ENCODE measurements at regions not wholly inside any gene's neighbourhood (a gene's known extent, or its start where the extent isn't known, plus 50 kb on each side); places are given as distances from the start of the nearest gene placed in this dataset.

GRCh38 chr17:72591289-72592241 is 470.7 kb downstream of the SOX9 start:
- Histone ChIP-seq H3K4me3 (ENCODE audit: low read depth, low read length) (peak overlapping the region; percentile 46), H3K36me3 (no peaks in the 10 kb centered on the region), H3K27ac (no peak overlapping the region), H3K9me3 (ENCODE audit: severe bottlenecking) (no peaks in the 10 kb centered on the region), H3K27me3 (ENCODE audit: insufficient read depth, low read depth, severe bottlenecking) (peaks cover 12% of the 10 kb centered on the region)
- TF ChIP-seq, protein P1, sequence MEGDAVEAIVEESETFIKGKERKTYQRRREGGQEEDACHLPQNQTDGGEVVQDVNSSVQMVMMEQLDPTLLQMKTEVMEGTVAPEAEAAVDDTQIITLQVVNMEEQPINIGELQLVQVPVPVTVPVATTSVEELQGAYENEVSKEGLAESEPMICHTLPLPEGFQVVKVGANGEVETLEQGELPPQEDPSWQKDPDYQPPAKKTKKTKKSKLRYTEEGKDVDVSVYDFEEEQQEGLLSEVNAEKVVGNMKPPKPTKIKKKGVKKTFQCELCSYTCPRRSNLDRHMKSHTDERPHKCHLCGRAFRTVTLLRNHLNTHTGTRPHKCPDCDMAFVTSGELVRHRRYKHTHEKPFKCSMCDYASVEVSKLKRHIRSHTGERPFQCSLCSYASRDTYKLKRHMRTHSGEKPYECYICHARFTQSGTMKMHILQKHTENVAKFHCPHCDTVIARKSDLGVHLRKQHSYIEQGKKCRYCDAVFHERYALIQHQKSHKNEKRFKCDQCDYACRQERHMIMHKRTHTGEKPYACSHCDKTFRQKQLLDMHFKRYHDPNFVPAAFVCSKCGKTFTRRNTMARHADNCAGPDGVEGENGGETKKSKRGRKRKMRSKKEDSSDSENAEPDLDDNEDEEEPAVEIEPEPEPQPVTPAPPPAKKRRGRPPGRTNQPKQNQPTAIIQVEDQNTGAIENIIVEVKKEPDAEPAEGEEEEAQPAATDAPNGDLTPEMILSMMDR (IDR thresholded peaks at IDR 0.05; ENCODE audit: low read depth, low read length) = no peak
- peak; percentile 38 for DNase-seq

DNA sequence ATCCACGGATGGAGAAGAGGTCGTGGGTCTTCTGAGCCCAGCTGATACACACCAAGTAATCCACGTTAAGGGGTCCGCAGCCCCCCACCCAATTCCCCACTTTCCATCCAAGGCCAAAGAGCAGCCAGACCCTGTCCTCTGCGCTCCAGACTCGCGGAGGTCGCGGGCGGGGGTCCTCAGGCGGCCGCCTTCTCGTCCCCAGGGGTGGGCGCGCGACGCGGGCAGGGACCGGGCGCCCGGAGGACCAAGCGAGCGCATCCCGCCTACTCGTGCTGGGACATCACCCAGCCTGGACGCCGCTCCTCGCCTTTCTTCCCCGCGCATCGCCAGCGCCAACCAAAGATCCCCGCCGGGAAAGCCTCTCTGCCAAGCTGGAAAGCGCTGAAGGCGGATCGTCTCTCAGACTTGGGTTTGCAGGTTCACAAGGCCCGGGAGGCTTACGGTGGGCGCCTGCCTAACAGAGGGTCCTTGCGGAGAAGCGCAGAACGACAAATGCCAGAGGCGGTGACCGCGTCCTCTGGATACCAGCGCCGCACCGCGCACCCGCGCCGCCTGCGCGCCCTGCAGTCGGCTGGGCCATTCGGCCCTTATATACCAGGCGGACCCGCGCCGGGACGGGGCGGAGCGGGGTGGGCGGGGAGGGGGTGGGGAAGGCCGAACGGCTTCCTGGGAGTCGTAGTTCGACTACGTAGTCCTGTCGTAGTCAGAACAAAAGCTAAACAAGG is 471.6 kb downstream of the SOX9 start:
- Histone ChIP-seq H3K27ac (no peak overlapping the region), H3K27me3 (ENCODE audit: insufficient read depth, low read depth, severe bottlenecking) (peaks cover 12% of the 10 kb centered on the region), H3K4me3 (ENCODE audit: low read depth, low read length) (peak overlapping the region; percentile 46), H3K9me3 (ENCODE audit: severe bottlenecking) (no peaks in the 10 kb centered on the region), H3K36me3 (no peaks in the 10 kb centered on the region)
- TF ChIP-seq, protein P1 (IDR thresholded peaks at IDR 0.05; ENCODE audit: low read depth, low read length) = no peak
- peak; percentile 88 for DNase-seq

DNA sequence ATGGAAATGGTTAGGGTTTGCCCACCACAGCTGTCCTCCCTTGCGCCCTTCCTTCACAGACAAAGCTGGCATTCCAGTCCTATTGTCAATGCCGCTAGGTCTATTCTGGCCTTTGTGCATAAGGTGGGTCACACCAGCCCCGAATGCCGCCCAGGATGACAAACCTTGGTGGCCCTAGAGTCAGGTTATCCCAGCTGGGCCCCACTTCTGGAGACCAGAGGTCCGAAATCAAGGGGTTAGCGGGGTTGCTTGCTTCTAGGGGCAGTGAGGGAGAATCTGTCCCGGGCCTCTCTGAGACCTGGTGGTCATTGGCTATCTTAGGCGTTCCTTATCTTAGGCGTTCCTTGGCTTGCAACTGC is 472.1 kb downstream of the SOX9 start:
- no peaks in the 10 kb centered on the region for H3K36me3 ChIP-seq
- H3K9me3 ChIP-seq (ENCODE audit: severe bottlenecking) = no peaks in the 10 kb centered on the region
- peaks cover 12% of the 10 kb centered on the region for H3K27me3 ChIP-seq (ENCODE audit: insufficient read depth, low read depth, severe bottlenecking)
- no peak overlapping the region for H3K27ac ChIP-seq
- DNase-seq = no peak
- no peak overlapping the region for H3K4me3 ChIP-seq (ENCODE audit: low read depth, low read length)
- TF ChIP-seq, protein P1 (IDR thresholded peaks at IDR 0.05; ENCODE audit: low read depth, low read length) = no peak

DNA sequence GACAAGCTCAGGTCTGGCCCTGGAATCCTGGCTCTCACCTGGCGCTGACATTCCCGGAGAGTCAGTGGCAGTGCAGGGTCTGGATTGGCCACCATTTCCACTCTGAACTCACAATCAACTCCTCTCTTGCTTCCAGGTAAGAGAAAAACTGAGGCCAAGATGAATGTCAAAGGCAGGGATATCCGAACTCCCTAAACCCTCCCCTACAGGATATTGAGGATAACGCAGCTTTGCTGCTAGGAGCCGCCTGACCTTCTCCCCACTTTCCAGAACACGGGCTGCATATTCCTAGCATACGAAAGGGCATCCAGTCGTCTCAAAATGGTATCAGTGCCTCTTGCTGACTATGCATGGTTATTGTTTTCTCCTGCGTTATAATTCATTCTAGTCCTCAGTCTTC is 473.4 kb downstream of the SOX9 start:
- no peak for DNase-seq
- H3K27me3 ChIP-seq (ENCODE audit: insufficient read depth, low read depth, severe bottlenecking) = peaks cover 12% of the 10 kb centered on the region
- no peaks in the 10 kb centered on the region for H3K36me3 ChIP-seq
- H3K4me3 ChIP-seq (ENCODE audit: low read depth, low read length) = no peak overlapping the region
- no peaks in the 10 kb centered on the region for H3K9me3 ChIP-seq (ENCODE audit: severe bottlenecking)
- H3K27ac ChIP-seq = no peak overlapping the region
- TF ChIP-seq, protein P1 (IDR thresholded peaks at IDR 0.05; ENCODE audit: low read depth, low read length) = no peak

Measured in WERI-Rb-1 (cell line).